BJ (cell line): ENCODE measurements at regions not wholly inside any gene's neighbourhood (a gene's known extent, or its start where the extent isn't known, plus 50 kb on each side); places are given as distances from the start of the nearest gene placed in this dataset.

Source experiments
- CTCF ChIA-PET: fragments of 350-600 bp; formaldehyde crosslinking; extraction: SDS; loops from one replicate; lab custom pipeline; 2021; ENCODE audit warnings: antibody characterized with exemption, inconsistent platforms; lab: Yijun Ruan, JAX
- POLR2A ChIA-PET: fragments of 300-600 bp; sonication (Branson Sonifier 250); formaldehyde crosslinking; extraction: SDS; loops from one replicate; lab custom pipeline; 2021; ENCODE audit warnings: antibody characterized with exemption; lab: Charles Lee
- DNase-seq: peaks from one replicate; pipeline ENCODE4 v3.0.0-alpha.2; 2011; ENCODE audit warnings: low read depth
- H3K27me3 ChIP-seq: 2 replicates; pipeline ENCODE4 v1.6.0; 2011; ENCODE audit warnings: low read length; ENCODE audit not compliant: control insufficient read depth, insufficient read depth
- H3K36me3 ChIP-seq: 2 replicates; pipeline ENCODE4 v1.5.1; 2011; ENCODE audit warnings: low read length; ENCODE audit not compliant: control insufficient read depth, insufficient read depth
- H3K4me3 ChIP-seq: 2 replicates; pipeline ENCODE4 v1.5.1; 2011; ENCODE audit warnings: low read depth, mild to moderate bottlenecking, control low read depth, low read length
- CTCF ChIP-seq: IDR thresholded peaks from 2 replicates; pipeline ENCODE4 v1.5.1; 2011; ENCODE audit warnings: low read depth, mild to moderate bottlenecking, control low read depth, inconsistent platforms, low read length, moderate library complexity; ENCODE audit not compliant: insufficient read depth

- Histone ChIP-seq H3K27me3 (no peaks in the 10 kb centered on the region; the same call in 1 of the 2 replicates), H3K36me3 (no peaks in the 10 kb centered on the region), H3K4me3 (no peak overlapping the region)
- TF ChIP-seq CTCF = no peak
- POLR2A ChIA-PET = no interaction called here
- DNase-seq = no peak
- CTCF ChIA-PET = interaction anchor here (1.3 to 2.1 kb wide), 2 partner anchors 23 to 42 kb away, joined by 3 to 6 read pairs; no protein-coding TSS in a partner anchor
These were observed 76.2 kb upstream of the HABP2 start for GRCh38 chr10:113476673-113477072.

GRCh38 chr10:113477451-113477850 is 75.4 kb upstream of the HABP2 start:
- CTCF ChIA-PET = interaction anchor here (1.1 to 1.3 kb wide), 2 partner anchors 23 to 36 kb away, joined by 3 to 4 read pairs; no protein-coding TSS in a partner anchor
- Histone ChIP-seq H3K4me3 (no peak overlapping the region), H3K27me3 (no peaks in the 10 kb centered on the region; the same call in 1 of the 2 replicates), H3K36me3 (no peaks in the 10 kb centered on the region)
- POLR2A ChIA-PET = no interaction called here
- TF ChIP-seq CTCF = no peak
- no peak for DNase-seq

GRCh38 chr10:113479346-113480080 is 73.3 kb upstream of the HABP2 start:
- ChIA-PET CTCF (interaction anchor here (0.6 kb wide), 1 partner anchor 1286 kb away, joined by 8 read pairs; no protein-coding TSS in a partner anchor), POLR2A (no interaction called here)
- Histone ChIP-seq H3K4me3 (no peak overlapping the region), H3K27me3 (no peaks in the 10 kb centered on the region; the same call in 1 of the 2 replicates), H3K36me3 (no peaks in the 10 kb centered on the region)
- no peak for DNase-seq
- no peak for TF ChIP-seq CTCF

GRCh38 chr10:113480081-113480360 is 72.8 kb upstream of the HABP2 start:
- Histone ChIP-seq H3K36me3 (no peaks in the 10 kb centered on the region), H3K27me3 (no peaks in the 10 kb centered on the region; the same call in 1 of the 2 replicates), H3K4me3 (no peak overlapping the region)
- ChIA-PET CTCF (no interaction called here), POLR2A (no interaction called here)
- TF ChIP-seq CTCF = no peak
- no peak for DNase-seq

GRCh38 chr10:113480851-113481502 is 71.9 kb upstream of the HABP2 start:
- TF ChIP-seq CTCF = no peak
- H3K27me3 ChIP-seq = no peaks in the 10 kb centered on the region; the same call in 1 of the 2 replicates
- DNase-seq = no peak
- H3K36me3 ChIP-seq = no peaks in the 10 kb centered on the region
- ChIA-PET POLR2A (no interaction called here), CTCF (interaction anchor here (0.7 to 1.3 kb wide), 2 partner anchors 26 to 42 kb away, joined by 3 read pairs; no protein-coding TSS in a partner anchor)
- no peak overlapping the region for H3K4me3 ChIP-seq
